GM12865 (cell line): ENCODE measurements at regions not wholly inside any gene's neighbourhood (a gene's known extent, or its start where the extent isn't known, plus 50 kb on each side); places are given as distances from the start of the nearest gene placed in this dataset.

Experiments
- DNase-seq: peaks from one replicate; pipeline ENCODE4 v3.0.0; 2010; ENCODE audit warnings: low read depth
- H3K4me3 ChIP-seq: 2 replicates; pipeline ENCODE4 v1.5.1; 2011; ENCODE audit warnings: mild to moderate bottlenecking, low read depth, low read length, control low read depth
- CTCF ChIP-seq: IDR thresholded peaks from 2 replicates; pipeline ENCODE4 v1.5.1; 2011; ENCODE audit warnings: low read length, control low read depth, low read depth, inconsistent platforms; ENCODE audit not compliant: insufficient read depth; ENCODE audit errors: missing control alignments

GRCh38 chr18:22846088-22846683, 86.9 kb upstream of the RBBP8 start:
- no peak for TF ChIP-seq CTCF
- H3K4me3 ChIP-seq, result no peak overlapping the region
- DNase-seq, result peak; percentile 8

- DNase-seq, result no peak
- no peak for TF ChIP-seq CTCF
- no peak overlapping the region for H3K4me3 ChIP-seq
Observed at GRCh38 chr18:22846697-22847096, 86.4 kb upstream of the RBBP8 start.

GRCh38 chr18:22847392-22847791, 85.7 kb upstream of the RBBP8 start:
- TF ChIP-seq CTCF, result no peak
- DNase-seq, result no peak

GRCh38 chr18:22847867-22848451, 85.2 kb upstream of the RBBP8 start:
- DNase-seq, result no peak
- no peak for TF ChIP-seq CTCF
- no peak overlapping the region for H3K4me3 ChIP-seq

More at GRCh38 chr18:22847392-22847791, 85.7 kb upstream of the RBBP8 start:
- no peak overlapping the region for H3K4me3 ChIP-seq

- no peak overlapping the region for H3K4me3 ChIP-seq
- no peak for TF ChIP-seq CTCF
- DNase-seq, result no peak
Observed at GRCh38 chr18:22848615-22849014, 84.5 kb upstream of the RBBP8 start.

GRCh38 chr18:22856870-22857269, 76.3 kb upstream of the RBBP8 start:
- no peak for TF ChIP-seq CTCF
- H3K4me3 ChIP-seq, result no peak overlapping the region
- DNase-seq, result no peak

- no peak for TF ChIP-seq CTCF
- DNase-seq, result no peak
- H3K4me3 ChIP-seq, result no peak overlapping the region
Observed at GRCh38 chr18:22858121-22858520, 75.0 kb upstream of the RBBP8 start.
